DMS114 treated with DMSO at 0.1 percent for 48 hours (cell line): ENCODE measurements at regions not wholly inside any gene's neighbourhood (a gene's known extent, or its start where the extent isn't known, plus 50 kb on each side); places are given as distances from the start of the nearest gene placed in this dataset.
"Not testable (repeated sequence)": the region's sequence is repeated elsewhere in the genome, so short reads cannot be mapped to it uniquely, and the experiment has no call there.

ENCODE experiments used
- DNase-seq: peaks from one replicate; lab custom pipeline; 2025; ENCODE audit not compliant: unreplicated experiment; lab: John Stamatoyannopoulos, UW

- DNase-seq: not testable (repeated sequence)
Observed at GRCh38 chr4:52157071-52157470, 106.0 kb downstream of the SPATA18 start.

- DNase-seq: no peak
Observed at GRCh38 chr4:52157641-52158316, 106.7 kb downstream of the SPATA18 start.

- no peak for DNase-seq
Observed at GRCh38 chr4:52160859-52161258, 109.8 kb downstream of the SPATA18 start.

GRCh38 chr4:52164116-52164515 lies 113.0 kb downstream of the SPATA18 start:
- no peak for DNase-seq

GRCh38 chr4:52172166-52172565 lies 121.1 kb downstream of the SPATA18 start:
- DNase-seq: no peak

- no peak for DNase-seq
Observed at GRCh38 chr4:52173470-52174045, 122.5 kb downstream of the SPATA18 start.

- no peak for DNase-seq
Observed at GRCh38 chr4:52187603-52188002, 136.5 kb downstream of the SPATA18 start.

GRCh38 chr4:52192001-52192400 lies 140.9 kb downstream of the SPATA18 start:
- no peak for DNase-seq

- DNase-seq: no peak
Observed at GRCh38 chr4:52192721-52193135, 141.6 kb downstream of the SPATA18 start.

GRCh38 chr4:52195869-52196268 lies 144.8 kb downstream of the SPATA18 start:
- DNase-seq: no peak

GRCh38 chr4:52196606-52197130 lies 145.6 kb downstream of the SPATA18 start:
- DNase-seq: no peak

GRCh38 chr4:52197306-52197705 lies 146.2 kb downstream of the SPATA18 start:
- no peak for DNase-seq

- DNase-seq: no peak
Observed at GRCh38 chr4:52198294-52198693, 147.2 kb downstream of the SPATA18 start.

- DNase-seq: no peak
Observed at GRCh38 chr4:52199574-52200338, 148.7 kb downstream of the SPATA18 start.

- no peak for DNase-seq
Observed at GRCh38 chr4:52200339-52200725, 149.2 kb downstream of the SPATA18 start.

GRCh38 chr4:52201715-52202114 lies 150.6 kb downstream of the SPATA18 start:
- no peak for DNase-seq

- DNase-seq: no peak
Observed at GRCh38 chr4:52202251-52202779, 151.2 kb downstream of the SPATA18 start.

- no peak for DNase-seq
Observed at GRCh38 chr4:52202931-52203330, 151.8 kb downstream of the SPATA18 start.

- no peak for DNase-seq
Observed at GRCh38 chr4:52203351-52203750, 152.2 kb downstream of the SPATA18 start.

- no peak for DNase-seq
Observed at GRCh38 chr4:52204921-52205320, 153.8 kb downstream of the SPATA18 start.

- DNase-seq: not testable (repeated sequence)
Observed at GRCh38 chr4:52207146-52207545, 156.0 kb downstream of the SPATA18 start.

GRCh38 chr4:52212702-52213101 lies 161.6 kb downstream of the SPATA18 start:
- no peak for DNase-seq
